D721Med (cell line): ENCODE measurements at regions not wholly inside any gene's neighbourhood (a gene's known extent, or its start where the extent isn't known, plus 50 kb on each side); places are given as distances from the start of the nearest gene placed in this dataset.

Experiments
- DNase-seq: peaks from one replicate; pipeline ENCODE4 v3.0.0; 2011; ENCODE audit warnings: low spot score; ENCODE audit not compliant: insufficient read length
- FAIRE-seq: peaks from 2 replicates; lab custom pipeline; 2011; peaks lifted over from hg19 to GRCh38; lab: Jason Lieb, UNC
- CTCF ChIP-seq: IDR thresholded peaks from 2 replicates; pipeline ENCODE4 v1.5.1; 2012; ENCODE audit warnings: mild to moderate bottlenecking, control low read depth; ENCODE audit not compliant: insufficient read depth; ENCODE audit errors: missing control alignments

DNA sequence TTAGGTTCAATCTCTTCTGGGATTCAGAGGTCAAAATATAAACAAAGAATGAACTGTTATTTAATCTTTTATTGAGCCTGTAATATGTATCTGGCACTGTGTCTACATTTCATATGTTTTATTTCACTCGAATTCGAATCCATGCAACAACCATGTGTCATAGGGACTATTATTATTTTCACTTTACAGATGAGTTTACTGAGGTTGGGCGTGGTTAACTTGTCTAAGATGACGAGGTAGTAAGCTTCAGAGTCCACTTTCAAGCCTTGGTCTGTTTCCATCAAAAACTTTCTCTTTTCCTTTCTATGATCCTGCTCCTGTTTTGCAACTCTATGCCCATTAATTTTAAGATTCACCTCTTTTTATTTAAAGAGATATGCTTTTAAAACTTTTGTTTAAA is 55.2 kb upstream of the DMAC1 start:
- DNase-seq (no peak), FAIRE-seq (no peak)
- TF ChIP-seq CTCF: no peak
